Nephron (organoid): ENCODE measurements at regions not wholly inside any gene's neighbourhood (a gene's known extent, or its start where the extent isn't known, plus 50 kb on each side); places are given as distances from the start of the nearest gene placed in this dataset.
A peak's percentile ranks its signal among the peaks of the same experiment; 100 is the strongest.
"Not testable (repeated sequence)": the region's sequence is repeated elsewhere in the genome, so short reads cannot be mapped to it uniquely, and the experiment has no call there.

ENCODE experiments used
- H3K27ac Mint-ChIP-seq, 3 experiments: 2 replicates each; pipeline ENCODE4 v1.8.0; 2020; ENCODE audit warnings: mixed read lengths in 3 of 3, mild to moderate bottlenecking in 2 of 3, moderate library complexity in 1 of 3
- H3K27me3 Mint-ChIP-seq: 2 replicates; pipeline ENCODE4 v1.8.0; 2021; ENCODE audit warnings: low read depth, mild to moderate bottlenecking, moderate library complexity, mixed read lengths
- H3K36me3 Mint-ChIP-seq: 2 replicates; pipeline ENCODE4 v1.8.0; 2020; ENCODE audit warnings: low read depth, mixed read lengths
- H3K4me1 Mint-ChIP-seq: 2 replicates; pipeline ENCODE4 v1.8.0; 2020; ENCODE audit warnings: mixed read lengths
- H3K4me3 Mint-ChIP-seq, 3 experiments: 2 replicates each; pipeline ENCODE4 v1.8.0; 2020; ENCODE audit warnings: mild to moderate bottlenecking in 3 of 3, mixed read lengths in 3 of 3, moderate library complexity in 2 of 3
- H3K9me3 Mint-ChIP-seq: 2 replicates; pipeline ENCODE4 v1.8.0; 2020; ENCODE audit warnings: mixed read lengths
- CTCF ChIP-seq, 3 experiments: fragments of 200-600 bp; sonication (generic); IDR thresholded peaks; one replicate each; pipeline ENCODE4 v1.5.0; 2021; ENCODE audit warnings: antibody characterized with exemption in 3 of 3; ENCODE audit not compliant: unreplicated experiment in 3 of 3

- Mint-ChIP-seq H3K9me3 (peaks cover 2% of the 10 kb centered on the region), H3K36me3 (no peaks in the 10 kb centered on the region), H3K4me1 (peaks cover 27% of the 10 kb centered on the region), H3K27ac (peak overlapping the region in 1 of 3 experiments; percentile 10), H3K4me3 (no peak overlapping the region), H3K27me3 (no peaks in the 10 kb centered on the region)
- TF ChIP-seq CTCF (IDR thresholded peaks at IDR 0.05; ENCODE audit: unreplicated experiment in 3 of 3) = no peak
Observed at GRCh38 chr2:234158812-234159211, 108.3 kb downstream of the SPP2 start.

- Mint-ChIP-seq H3K9me3 (peaks cover 6% of the 10 kb centered on the region), H3K36me3 (no peaks in the 10 kb centered on the region), H3K4me3 (no peak overlapping the region), H3K27ac (peak overlapping the region in 1 of 3 experiments; percentile 31), H3K4me1 (peaks cover 20% of the 10 kb centered on the region), H3K27me3 (no peaks in the 10 kb centered on the region)
- no peak for TF ChIP-seq CTCF (IDR thresholded peaks at IDR 0.05; ENCODE audit: unreplicated experiment in 3 of 3)
Observed at GRCh38 chr2:234157817-234158588, 107.5 kb downstream of the SPP2 start.

GRCh38 chr2:234156326-234156725 lies 105.8 kb downstream of the SPP2 start:
- Mint-ChIP-seq H3K4me1 (peaks cover 14% of the 10 kb centered on the region), H3K4me3 (no peak overlapping the region), H3K27me3 (no peaks in the 10 kb centered on the region), H3K36me3 (peaks cover 4% of the 10 kb centered on the region), H3K9me3 (peaks cover 12% of the 10 kb centered on the region), H3K27ac (peak overlapping the region in 2 of 3 experiments; percentile 19 to 60)
- no peak for TF ChIP-seq CTCF (IDR thresholded peaks at IDR 0.05; ENCODE audit: unreplicated experiment in 3 of 3)

GRCh38 chr2:234152835-234153234 lies 102.3 kb downstream of the SPP2 start:
- not testable (repeated sequence) for H3K9me3 Mint-ChIP-seq, H3K27ac Mint-ChIP-seq, H3K27me3 Mint-ChIP-seq, H3K36me3 Mint-ChIP-seq, H3K4me3 Mint-ChIP-seq
- peaks cover 10% of the 10 kb centered on the region for H3K4me1 Mint-ChIP-seq

GRCh38 chr2:234147335-234147861 lies 96.9 kb downstream of the SPP2 start:
- no peak overlapping the region for H3K4me3 Mint-ChIP-seq

More at GRCh38 chr2:234147335-234147861, 96.9 kb downstream of the SPP2 start:
- TF ChIP-seq CTCF (IDR thresholded peaks at IDR 0.05; ENCODE audit: unreplicated experiment in 3 of 3) = no peak
- H3K4me1 Mint-ChIP-seq = peaks cover 19% of the 10 kb centered on the region
- peaks cover 12% of the 10 kb centered on the region for H3K27me3 Mint-ChIP-seq
- H3K36me3 Mint-ChIP-seq = peaks cover 4% of the 10 kb centered on the region
- H3K9me3 Mint-ChIP-seq = peaks cover 5% of the 10 kb centered on the region
- peak overlapping the region; percentile 81 to 96 (median 93) for H3K27ac Mint-ChIP-seq
